ENCODE measurements at regions not wholly inside any gene's neighbourhood (a gene's known extent, or its start where the extent isn't known, plus 50 kb on each side); places are given as distances from the start of the nearest gene placed in this dataset.
A peak's percentile ranks its signal among the peaks of the same experiment; 100 is the strongest.

DNA sequence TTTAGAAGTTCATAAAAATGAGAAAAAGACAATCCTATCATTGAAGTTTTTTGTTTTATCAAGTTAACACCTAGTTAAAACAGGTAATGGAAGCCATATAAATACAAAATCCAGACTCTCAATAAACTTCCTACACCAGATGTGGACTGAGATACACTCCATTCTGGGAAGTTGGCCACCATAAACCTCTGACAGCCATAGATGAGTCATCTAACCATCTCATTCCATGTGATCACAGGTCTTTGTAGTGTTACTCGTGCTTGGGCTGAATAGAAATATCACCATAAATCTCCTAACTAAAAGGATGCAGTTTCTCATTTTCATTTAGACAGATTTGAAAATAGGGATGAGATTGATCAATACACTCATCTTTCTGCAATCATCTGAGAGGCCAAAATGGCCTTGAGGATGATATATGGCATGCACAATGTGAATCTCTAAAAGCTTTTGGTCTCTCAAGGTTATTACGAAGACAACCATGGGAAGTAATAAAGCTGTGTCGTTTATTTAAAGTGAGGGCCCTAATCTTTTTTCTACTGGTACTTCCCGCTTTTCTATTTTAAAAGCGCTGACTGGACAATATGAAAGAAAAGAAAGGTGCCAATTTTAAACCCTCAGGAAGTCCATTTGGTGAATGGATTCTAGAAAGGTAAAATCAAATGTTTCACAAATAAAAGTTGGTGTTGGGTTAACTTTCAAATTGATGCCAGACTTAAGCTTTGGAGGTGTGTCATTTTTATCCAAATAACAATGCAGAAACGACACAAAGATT, 155.5 kb downstream of the POLR2M start:
- TF ChIP-seq CTCF (IDR thresholded peaks at IDR 0.05; ENCODE audit: insufficient read depth in 1 of 2, low read depth in 1 of 2, low read length in 1 of 2, severe bottlenecking in 1 of 2, unreplicated experiment in 1 of 2): no peak
- intact Hi-C loops (cut with micrococcal nuclease; ENCODE audit: unreplicated experiment): loop anchor here (1.0 kb wide), 3 partner anchors 111 to 303 kb away; no protein-coding TSS in a partner anchor
- Histone ChIP-seq H3K4me1 (no peaks in the 10 kb centered on the region), H3K36me3 (ENCODE audit: control insufficient read depth, insufficient read depth, low read length) (no peaks in the 10 kb centered on the region), H3K27me3 (replicated peaks; ENCODE audit: control insufficient read depth, insufficient read depth, low read length) (no peaks in the 10 kb centered on the region), H3K4me3 (ENCODE audit: low read depth, low read length) (no peak overlapping the region), H3K9me3 (no peaks in the 10 kb centered on the region)
- H3K27ac Mint-ChIP-seq (ENCODE audit: unreplicated experiment): no peak overlapping the region
- CTCF ChIA-PET: interaction anchor here (1.9 to 2.8 kb wide), 2 partner anchors 94 to 111 kb away, joined by 10 to 72 read pairs; no protein-coding TSS in a partner anchor
- H3K4me1 Mint-ChIP-seq (ENCODE audit: low read depth, unreplicated experiment): no peaks in the 10 kb centered on the region
- DNase-seq: no peak
- POLR2A ChIA-PET: no interaction called here
- no peak overlapping the region for H3K4me3 Mint-ChIP-seq (ENCODE audit: unreplicated experiment)
- no TSS peak for BruUV-seq (replicated peaks)
- no peaks in the 10 kb centered on the region for H3K9me3 Mint-ChIP-seq (ENCODE audit: unreplicated experiment)
- no peaks in the 10 kb centered on the region for H3K36me3 Mint-ChIP-seq (ENCODE audit: insufficient read depth, unreplicated experiment)
- peaks cover 25% of the 10 kb centered on the region for H3K27me3 Mint-ChIP-seq (ENCODE audit: insufficient read depth, unreplicated experiment)

DNA sequence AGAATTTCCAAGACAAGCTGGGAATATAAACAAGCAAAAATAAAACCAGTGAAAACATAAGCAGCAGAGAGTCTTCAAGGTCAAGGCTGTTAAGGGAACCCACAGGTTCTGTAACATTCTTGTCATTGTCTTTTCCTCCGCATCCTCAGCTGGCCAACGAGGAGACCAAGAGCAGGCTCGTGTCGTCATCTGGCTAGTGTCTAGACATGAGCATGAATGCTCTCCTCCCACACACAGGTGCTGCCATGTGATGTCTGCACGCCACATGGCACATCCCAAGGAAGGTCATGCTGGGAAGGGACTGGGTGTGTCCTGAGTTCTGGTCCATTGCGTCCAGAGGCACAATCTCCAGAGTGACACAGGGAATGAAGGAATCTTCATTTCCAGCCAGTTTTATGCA, 156.2 kb downstream of the POLR2M start:
- BruUV-seq (replicated peaks): no TSS peak
- Histone ChIP-seq H3K4me3 (ENCODE audit: low read depth, low read length) (no peak overlapping the region), H3K36me3 (ENCODE audit: control insufficient read depth, insufficient read depth, low read length) (no peaks in the 10 kb centered on the region), H3K27me3 (replicated peaks; ENCODE audit: control insufficient read depth, insufficient read depth, low read length) (no peaks in the 10 kb centered on the region), H3K9me3 (no peaks in the 10 kb centered on the region), H3K4me1 (no peaks in the 10 kb centered on the region)
- H3K4me3 Mint-ChIP-seq (ENCODE audit: unreplicated experiment): no peak overlapping the region
- H3K9me3 Mint-ChIP-seq (ENCODE audit: unreplicated experiment): no peaks in the 10 kb centered on the region
- peaks cover 19% of the 10 kb centered on the region for H3K27me3 Mint-ChIP-seq (ENCODE audit: insufficient read depth, unreplicated experiment)
- ChIA-PET POLR2A (no interaction called here), CTCF (interaction anchor here (1.3 kb wide), 1 partner anchor 112 kb away, joined by 9 read pairs; no protein-coding TSS in a partner anchor)
- DNase-seq: no peak
- H3K27ac Mint-ChIP-seq (ENCODE audit: unreplicated experiment): no peak overlapping the region
- no peaks in the 10 kb centered on the region for H3K4me1 Mint-ChIP-seq (ENCODE audit: low read depth, unreplicated experiment)
- no peak for TF ChIP-seq CTCF (IDR thresholded peaks at IDR 0.05; ENCODE audit: insufficient read depth in 1 of 2, low read depth in 1 of 2, low read length in 1 of 2, severe bottlenecking in 1 of 2, unreplicated experiment in 1 of 2)
- intact Hi-C loops (cut with micrococcal nuclease; ENCODE audit: unreplicated experiment): no loop called here
- H3K36me3 Mint-ChIP-seq (ENCODE audit: insufficient read depth, unreplicated experiment): no peaks in the 10 kb centered on the region

DNA sequence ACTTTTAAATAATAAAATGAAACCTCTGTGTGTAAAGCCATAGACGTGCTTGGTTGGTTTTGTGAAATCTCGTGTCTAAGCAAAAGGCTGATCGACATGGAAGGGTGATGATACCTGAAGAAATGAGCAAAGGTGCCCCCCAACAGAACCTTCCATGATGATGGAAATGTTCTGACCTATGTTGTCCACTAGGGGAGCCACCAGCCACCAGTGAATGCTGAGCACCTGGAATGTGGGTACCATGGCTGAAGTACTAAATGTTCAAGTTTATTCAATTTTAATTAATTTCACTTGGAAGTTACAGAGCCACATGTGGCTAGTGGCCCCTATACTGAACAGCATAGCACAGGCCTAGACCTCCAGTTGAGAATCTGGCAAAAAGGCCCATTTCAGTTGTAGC, 158.8 kb downstream of the POLR2M start:
- Mint-ChIP-seq H3K36me3 (ENCODE audit: insufficient read depth, unreplicated experiment) (no peaks in the 10 kb centered on the region), H3K4me1 (ENCODE audit: low read depth, unreplicated experiment) (no peaks in the 10 kb centered on the region), H3K9me3 (ENCODE audit: unreplicated experiment) (no peaks in the 10 kb centered on the region), H3K27ac (ENCODE audit: unreplicated experiment) (no peak overlapping the region), H3K27me3 (ENCODE audit: insufficient read depth, unreplicated experiment) (peaks cover 14% of the 10 kb centered on the region), H3K4me3 (ENCODE audit: unreplicated experiment) (no peak overlapping the region)
- Histone ChIP-seq H3K4me3 (ENCODE audit: low read depth, low read length) (no peak overlapping the region), H3K36me3 (ENCODE audit: control insufficient read depth, insufficient read depth, low read length) (no peaks in the 10 kb centered on the region), H3K9me3 (no peaks in the 10 kb centered on the region), H3K4me1 (no peaks in the 10 kb centered on the region), H3K27me3 (replicated peaks; ENCODE audit: control insufficient read depth, insufficient read depth, low read length) (no peaks in the 10 kb centered on the region)
- POLR2A ChIA-PET: no interaction called here
- no TSS peak for BruUV-seq (replicated peaks)
- no peak for DNase-seq
- TF ChIP-seq CTCF (IDR thresholded peaks at IDR 0.05; ENCODE audit: insufficient read depth in 1 of 2, low read depth in 1 of 2, low read length in 1 of 2, severe bottlenecking in 1 of 2, unreplicated experiment in 1 of 2): peak; percentile 33 to 36
- CTCF ChIA-PET: interaction anchor here (2.8 kb wide), 1 partner anchor 206 kb away, joined by 11 read pairs; no protein-coding TSS in a partner anchor
- intact Hi-C loops (cut with micrococcal nuclease; ENCODE audit: unreplicated experiment): no loop called here

All from Caco-2 (cell line).